ENCODE measurements at regions not wholly inside any gene's neighbourhood (a gene's known extent, or its start where the extent isn't known, plus 50 kb on each side); places are given as distances from the start of the nearest gene placed in this dataset.

- no peak for TF ChIP-seq CTCF (conservative IDR thresholded peaks at IDR 0.05; ENCODE audit: low read length)
- TF ChIP-seq EZH2phosphoT487 (IDR thresholded peaks at IDR 0.05; ENCODE audit: borderline replicate concordance), result no peak
Measured at GRCh38 chr12:20280515-20280914, 87.8 kb upstream of the PDE3A start.
